Keratinocyte (primary cell): ENCODE measurements at regions not wholly inside any gene's neighbourhood (a gene's known extent, or its start where the extent isn't known, plus 50 kb on each side); places are given as distances from the start of the nearest gene placed in this dataset.

Source experiments
- DNase-seq: peaks from one replicate; pipeline ENCODE4 v3.0.0-alpha.2; 2011; ENCODE audit warnings: low read depth, missing footprints, low spot score
- FAIRE-seq: peaks from 2 replicates; lab custom pipeline; 2011; peaks lifted over from hg19 to GRCh38; lab: Jason Lieb, UNC
- H2AFZ ChIP-seq: 2 replicates; pipeline ENCODE4 v1.6.0; 2012; ENCODE audit warnings: low read length, control low read depth, inconsistent platforms; ENCODE audit not compliant: control insufficient read depth
- H3K27ac ChIP-seq: 2 replicates; pipeline ENCODE4 v1.5.1; 2011; ENCODE audit warnings: low read length; ENCODE audit not compliant: control insufficient read depth, insufficient read depth
- H3K27me3 ChIP-seq: 3 replicates; pipeline ENCODE4 v1.6.0; 2011; ENCODE audit warnings: low read length; ENCODE audit not compliant: control insufficient read depth, insufficient read depth; ENCODE audit errors: extremely low read depth
- H3K36me3 ChIP-seq, 2 experiments: 2 replicates in 1 of 2; 3 replicates in 1 of 2; pipeline ENCODE4 v1.5.1; 2011; ENCODE audit warnings: low read length in 2 of 2, mild to moderate bottlenecking in 1 of 2; ENCODE audit not compliant: control insufficient read depth in 2 of 2, insufficient read depth in 2 of 2; ENCODE audit errors: extremely low read depth in 1 of 2
- H3K4me1 ChIP-seq: 3 replicates; pipeline ENCODE4 v1.5.1; 2011; ENCODE audit warnings: low read length; ENCODE audit not compliant: control insufficient read depth, insufficient read depth; ENCODE audit errors: extremely low read depth
- H3K4me2 ChIP-seq: 3 replicates; pipeline ENCODE4 v1.6.0; 2011; ENCODE audit warnings: low read depth, low read length; ENCODE audit not compliant: control insufficient read depth, insufficient read depth; ENCODE audit errors: extremely low read depth
- H3K4me3 ChIP-seq, 3 experiments: fragments of 200-600 bp in 1 of 3; sonication (generic) in 1 of 3; 2 replicates in 2 of 3; 3 replicates in 1 of 3; pipeline ENCODE4 v1.5.1; 2011 to 2016; ENCODE audit warnings: low read length in 3 of 3, mild to moderate bottlenecking in 3 of 3, control low read depth in 2 of 3, inconsistent platforms in 1 of 3, low read depth in 1 of 3, mixed read lengths in 1 of 3, mixed run types in 1 of 3, moderate library complexity in 1 of 3; ENCODE audit not compliant: control insufficient read depth in 2 of 3, insufficient read depth in 2 of 3; ENCODE audit errors: extremely low read depth in 1 of 3
- H3K79me2 ChIP-seq: 2 replicates; pipeline ENCODE4 v1.6.0; 2012; ENCODE audit warnings: low read length; ENCODE audit not compliant: control insufficient read depth, insufficient read depth
- H3K9ac ChIP-seq: 3 replicates; pipeline ENCODE4 v1.6.0; 2011; ENCODE audit warnings: low read length; ENCODE audit not compliant: control insufficient read depth, insufficient read depth; ENCODE audit errors: extremely low read depth
- H3K9me1 ChIP-seq: 3 replicates; pipeline ENCODE4 v1.6.0; 2011; ENCODE audit warnings: low read length; ENCODE audit not compliant: control insufficient read depth, insufficient read depth; ENCODE audit errors: extremely low read depth
- H3K9me3 ChIP-seq: 2 replicates; pipeline ENCODE4 v1.5.1; 2012; ENCODE audit warnings: low read depth, low read length; ENCODE audit not compliant: control insufficient read depth
- H4K20me1 ChIP-seq: 3 replicates; pipeline ENCODE4 v1.6.0; 2011; ENCODE audit warnings: low read length; ENCODE audit not compliant: control insufficient read depth, insufficient read depth; ENCODE audit errors: extremely low read depth
- EZH2 ChIP-seq: IDR thresholded peaks from one replicate; pipeline ENCODE4 v1.6.1; 2012; ENCODE audit warnings: inconsistent platforms, mild to moderate bottlenecking, low read length, moderate library complexity
- dilution Hi-C: fragments of 300-500 bp; cut with MboI; formaldehyde crosslinking; loops from one replicate; pipeline ENCODE4 v1.7.0; 2020; ENCODE audit warnings: low sequenced_read_pairs; ENCODE audit not compliant: extremely low pct_ligation_motif_present
- TF ChIP-seq, protein P1 (sequence below), 3 experiments: IDR thresholded peaks in 1 of 3; conservative IDR thresholded peaks in 1 of 3; optimal IDR thresholded peaks in 1 of 3; 2 replicates in 2 of 3; 3 replicates in 1 of 3; pipeline versions ENCODE3 to v1.5.1; 2011; ENCODE audit warnings: low read length in 3 of 3, mild to moderate bottlenecking in 3 of 3, moderate library complexity in 2 of 3, control low read depth in 1 of 3, inconsistent platforms in 1 of 3; ENCODE audit not compliant: insufficient read depth in 2 of 3; ENCODE audit errors: extremely low read depth in 1 of 3

DNA sequence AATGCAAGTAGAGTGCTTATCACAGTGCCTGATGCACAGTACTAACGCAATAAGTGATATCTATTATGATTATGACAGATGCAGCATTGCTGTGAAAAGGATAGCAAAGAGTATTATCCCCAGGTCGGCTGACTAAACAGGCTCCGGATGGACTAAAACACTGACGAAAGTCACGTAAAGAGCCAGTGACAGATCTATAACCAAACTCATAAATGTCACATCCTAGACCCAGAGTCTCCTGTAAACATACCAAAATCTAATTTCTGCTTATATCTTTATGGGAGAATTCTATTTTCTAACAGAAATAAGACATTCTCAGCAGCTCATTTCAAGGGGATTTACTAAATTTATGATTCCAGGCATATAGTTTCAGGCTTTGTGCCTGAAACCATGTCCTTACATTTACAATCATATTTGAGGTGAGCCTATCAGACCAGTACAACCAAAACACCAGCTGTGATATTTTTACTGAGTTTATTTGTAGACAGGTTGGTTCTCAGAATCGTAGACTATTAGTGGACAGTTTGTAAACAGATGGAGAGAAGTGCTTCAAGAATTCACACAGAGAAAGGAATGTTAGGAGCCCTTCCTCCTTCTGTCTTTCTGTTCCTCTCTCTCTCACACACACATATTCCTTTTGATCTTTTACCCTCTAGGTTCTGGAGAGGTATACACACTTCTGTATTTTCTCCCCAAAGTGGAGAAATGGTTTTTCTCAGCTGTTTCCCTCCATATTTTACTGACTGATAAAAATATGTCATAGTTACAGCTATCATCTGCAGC is 52.4 kb upstream of the WDR26 start:
- Histone ChIP-seq H4K20me1 (no peaks in the 10 kb centered on the region), H2AFZ (no peak overlapping the region), H3K4me1 (peaks cover 22% of the 10 kb centered on the region), H3K27ac (no peak overlapping the region), H3K9me1 (no peaks in the 10 kb centered on the region), H3K27me3 (no peaks in the 10 kb centered on the region), H3K4me2 (no peak overlapping the region), H3K9ac (no peak overlapping the region), H3K79me2 (no peaks in the 10 kb centered on the region), H3K4me3 (no peak overlapping the region), H3K36me3 (no peaks in the 10 kb centered on the region), H3K9me3 (no peaks in the 10 kb centered on the region)
- FAIRE-seq (no peak), DNase-seq (no peak)
- dilution Hi-C loops, result no loop called here
- TF ChIP-seq, protein P1, sequence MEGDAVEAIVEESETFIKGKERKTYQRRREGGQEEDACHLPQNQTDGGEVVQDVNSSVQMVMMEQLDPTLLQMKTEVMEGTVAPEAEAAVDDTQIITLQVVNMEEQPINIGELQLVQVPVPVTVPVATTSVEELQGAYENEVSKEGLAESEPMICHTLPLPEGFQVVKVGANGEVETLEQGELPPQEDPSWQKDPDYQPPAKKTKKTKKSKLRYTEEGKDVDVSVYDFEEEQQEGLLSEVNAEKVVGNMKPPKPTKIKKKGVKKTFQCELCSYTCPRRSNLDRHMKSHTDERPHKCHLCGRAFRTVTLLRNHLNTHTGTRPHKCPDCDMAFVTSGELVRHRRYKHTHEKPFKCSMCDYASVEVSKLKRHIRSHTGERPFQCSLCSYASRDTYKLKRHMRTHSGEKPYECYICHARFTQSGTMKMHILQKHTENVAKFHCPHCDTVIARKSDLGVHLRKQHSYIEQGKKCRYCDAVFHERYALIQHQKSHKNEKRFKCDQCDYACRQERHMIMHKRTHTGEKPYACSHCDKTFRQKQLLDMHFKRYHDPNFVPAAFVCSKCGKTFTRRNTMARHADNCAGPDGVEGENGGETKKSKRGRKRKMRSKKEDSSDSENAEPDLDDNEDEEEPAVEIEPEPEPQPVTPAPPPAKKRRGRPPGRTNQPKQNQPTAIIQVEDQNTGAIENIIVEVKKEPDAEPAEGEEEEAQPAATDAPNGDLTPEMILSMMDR (optimal IDR thresholded peaks at IDR 0.05 in 1 of 3, IDR thresholded peaks at IDR 0.05 in 1 of 3, conservative IDR thresholded peaks at IDR 0.05 in 1 of 3; ENCODE audit: extremely low read depth in 1 of 3, insufficient read depth in 2 of 3, low read length in 3 of 3), result no peak
- TF ChIP-seq EZH2, result no peak

DNA sequence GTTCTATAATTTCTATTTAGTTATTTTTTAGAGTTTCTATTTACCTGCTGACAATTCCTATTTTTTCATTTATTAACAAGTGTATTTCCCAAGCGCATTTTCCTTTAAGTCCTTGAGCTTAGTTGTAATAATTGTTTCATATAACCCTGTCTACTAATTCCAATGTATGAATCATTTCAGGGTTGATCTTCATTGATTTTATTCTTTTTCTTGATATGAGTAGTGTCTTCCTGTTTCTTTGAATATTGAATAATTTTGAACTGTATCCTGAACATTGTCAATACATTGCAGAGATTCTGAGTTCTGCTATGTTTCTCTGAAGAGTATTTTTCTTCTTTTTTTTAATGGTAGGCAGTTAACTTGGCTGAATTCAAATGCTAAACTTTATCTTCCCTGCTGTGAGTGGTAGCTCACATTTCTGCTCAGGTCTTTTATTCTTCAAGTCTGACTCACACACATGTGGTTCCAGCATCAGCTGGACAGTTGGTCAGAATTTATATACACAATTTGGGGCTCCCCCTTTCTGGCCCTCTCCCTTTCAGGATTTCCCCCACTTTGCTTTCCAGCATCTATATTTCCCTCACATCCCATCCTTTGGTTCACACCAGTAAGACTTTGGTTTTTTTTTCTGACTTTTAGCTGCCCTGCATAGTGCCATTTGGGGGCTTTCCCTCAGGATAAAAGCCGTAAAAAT is 54.4 kb upstream of the WDR26 start:
- Histone ChIP-seq H3K79me2 (no peaks in the 10 kb centered on the region), H3K27me3 (no peaks in the 10 kb centered on the region), H4K20me1 (no peaks in the 10 kb centered on the region), H2AFZ (no peak overlapping the region), H3K4me2 (peak overlapping the region; percentile 20), H3K9me3 (no peaks in the 10 kb centered on the region), H3K9ac (no peak overlapping the region), H3K9me1 (no peaks in the 10 kb centered on the region), H3K4me1 (peaks cover 15% of the 10 kb centered on the region), H3K36me3 (no peaks in the 10 kb centered on the region), H3K27ac (no peak overlapping the region), H3K4me3 (peak overlapping the region in 1 of 3 experiments; percentile 5)
- FAIRE-seq (no peak), DNase-seq (no peak)
- TF ChIP-seq EZH2, result no peak
- TF ChIP-seq, protein P1 (optimal IDR thresholded peaks at IDR 0.05 in 1 of 3, IDR thresholded peaks at IDR 0.05 in 1 of 3, conservative IDR thresholded peaks at IDR 0.05 in 1 of 3; ENCODE audit: extremely low read depth in 1 of 3, insufficient read depth in 2 of 3, low read length in 3 of 3), result no peak
- dilution Hi-C loops, result no loop called here
